GM10266 (cell line): ENCODE measurements at regions not wholly inside any gene's neighbourhood (a gene's known extent, or its start where the extent isn't known, plus 50 kb on each side); places are given as distances from the start of the nearest gene placed in this dataset.
"Not testable (repeated sequence)": the region's sequence is repeated elsewhere in the genome, so short reads cannot be mapped to it uniquely, and the experiment has no call there.

Experiments used
- DNase-seq: peaks from one replicate; pipeline ENCODE4 v3.0.0; 2012; ENCODE audit errors: extremely low spot score
- TF ChIP-seq, protein P1 (sequence below): IDR thresholded peaks from 2 replicates; pipeline ENCODE4 v1.5.1; 2012; ENCODE audit warnings: mild to moderate bottlenecking, low read depth; ENCODE audit not compliant: control insufficient read depth, insufficient read depth; ENCODE audit errors: missing control alignments

DNA sequence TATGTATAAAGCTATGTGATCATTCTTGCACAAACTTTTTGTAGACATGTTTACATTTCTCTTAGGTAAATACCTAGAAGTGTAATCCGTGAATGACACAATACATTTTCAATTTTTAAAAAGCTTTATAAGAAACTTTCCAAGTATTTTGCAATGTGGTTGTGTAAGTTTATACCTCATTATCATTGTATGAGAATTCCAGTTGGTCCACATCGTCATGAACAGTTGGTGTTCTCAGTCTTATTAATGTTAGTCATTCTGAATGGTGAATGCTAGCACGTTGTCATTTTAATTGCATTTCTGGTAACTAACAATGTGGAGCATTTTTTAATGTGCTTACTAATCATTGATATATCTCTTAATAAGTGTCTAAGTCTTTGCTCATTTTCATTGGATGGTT lies 116.5 kb upstream of the F13A1 start:
- DNase-seq: no peak
- TF ChIP-seq, protein P1, sequence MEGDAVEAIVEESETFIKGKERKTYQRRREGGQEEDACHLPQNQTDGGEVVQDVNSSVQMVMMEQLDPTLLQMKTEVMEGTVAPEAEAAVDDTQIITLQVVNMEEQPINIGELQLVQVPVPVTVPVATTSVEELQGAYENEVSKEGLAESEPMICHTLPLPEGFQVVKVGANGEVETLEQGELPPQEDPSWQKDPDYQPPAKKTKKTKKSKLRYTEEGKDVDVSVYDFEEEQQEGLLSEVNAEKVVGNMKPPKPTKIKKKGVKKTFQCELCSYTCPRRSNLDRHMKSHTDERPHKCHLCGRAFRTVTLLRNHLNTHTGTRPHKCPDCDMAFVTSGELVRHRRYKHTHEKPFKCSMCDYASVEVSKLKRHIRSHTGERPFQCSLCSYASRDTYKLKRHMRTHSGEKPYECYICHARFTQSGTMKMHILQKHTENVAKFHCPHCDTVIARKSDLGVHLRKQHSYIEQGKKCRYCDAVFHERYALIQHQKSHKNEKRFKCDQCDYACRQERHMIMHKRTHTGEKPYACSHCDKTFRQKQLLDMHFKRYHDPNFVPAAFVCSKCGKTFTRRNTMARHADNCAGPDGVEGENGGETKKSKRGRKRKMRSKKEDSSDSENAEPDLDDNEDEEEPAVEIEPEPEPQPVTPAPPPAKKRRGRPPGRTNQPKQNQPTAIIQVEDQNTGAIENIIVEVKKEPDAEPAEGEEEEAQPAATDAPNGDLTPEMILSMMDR: no peak

DNA sequence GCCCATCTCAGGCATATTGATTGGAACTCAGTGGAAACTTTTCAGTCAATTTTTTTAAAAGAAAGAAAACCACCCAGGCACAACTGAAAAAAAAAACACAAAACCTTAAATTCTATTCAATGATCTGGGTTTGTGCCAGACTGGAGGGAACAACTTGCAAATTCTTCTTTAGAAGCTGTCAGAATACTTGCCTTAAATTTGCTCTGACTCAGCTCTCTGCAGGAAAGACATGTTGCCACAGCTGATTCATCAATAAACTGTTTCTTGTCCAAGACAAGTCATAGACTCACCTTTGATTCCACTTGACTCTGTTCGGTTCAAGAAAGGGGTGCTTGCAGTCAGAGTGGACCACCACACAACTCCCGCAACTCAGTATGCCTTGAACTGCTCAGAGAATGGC lies 117.8 kb upstream of the F13A1 start:
- DNase-seq: no peak
- TF ChIP-seq, protein P1: no peak

DNA sequence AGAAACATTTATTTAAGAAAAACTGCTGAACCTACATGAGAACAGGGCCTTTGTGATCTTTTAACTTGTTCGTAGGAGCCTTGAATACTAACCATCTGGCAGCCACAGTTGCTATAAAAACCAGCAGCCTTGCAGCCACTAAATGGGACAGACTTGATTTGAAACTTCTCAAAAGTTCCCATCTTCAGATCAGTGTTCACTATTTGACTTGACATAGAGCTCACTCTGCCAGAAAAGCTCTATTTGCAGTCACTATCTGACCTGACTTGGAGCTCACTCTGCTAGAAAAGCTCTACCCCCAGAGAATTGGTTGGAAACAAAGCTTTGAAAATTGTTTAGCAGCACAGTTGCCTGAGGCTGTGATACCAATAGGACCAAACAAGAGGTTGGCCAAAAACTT lies 119.3 kb upstream of the F13A1 start:
- DNase-seq: no peak
- TF ChIP-seq, protein P1: no peak

DNA sequence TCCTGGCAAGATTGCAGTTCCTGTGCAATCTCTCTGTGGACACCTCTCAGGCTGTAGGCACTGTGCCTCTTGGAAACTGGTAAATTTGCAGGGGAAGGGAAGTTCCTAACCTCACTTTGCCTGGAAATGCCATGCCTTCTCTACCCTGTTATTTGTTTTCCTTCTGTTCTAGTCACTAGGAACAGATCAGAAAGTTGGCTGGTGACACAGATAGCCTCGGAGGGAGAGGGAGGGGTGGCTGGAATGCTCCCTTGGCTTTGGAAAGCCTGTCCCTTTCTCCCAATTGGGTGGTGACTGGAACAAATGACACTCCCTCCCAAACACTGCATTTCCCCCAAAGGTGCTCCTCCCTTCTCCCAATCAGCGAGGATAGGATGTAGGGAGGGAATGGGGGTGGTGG lies 131.5 kb upstream of the F13A1 start:
- DNase-seq: no peak
- TF ChIP-seq, protein P1: no peak

DNA sequence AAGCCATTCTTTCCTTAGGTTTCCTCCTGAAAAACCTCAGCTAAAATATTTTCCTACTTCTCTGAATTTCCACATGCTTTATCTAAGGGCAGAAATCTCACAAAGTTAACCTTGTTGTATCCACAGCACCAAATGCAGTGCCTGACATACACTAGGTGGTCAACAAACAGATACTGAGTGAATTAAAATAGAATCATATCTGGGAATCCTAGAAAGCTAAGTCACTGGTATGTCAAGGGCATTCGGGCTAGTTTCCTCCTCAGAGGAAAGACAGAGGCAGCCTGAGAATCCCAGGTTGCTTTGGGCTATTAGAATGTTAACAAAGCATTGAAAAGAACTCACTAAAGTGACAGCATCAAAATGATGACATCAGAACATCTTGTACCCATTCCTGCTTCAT lies 132.7 kb upstream of the F13A1 start:
- TF ChIP-seq, protein P1: no peak
- DNase-seq: no peak

DNA sequence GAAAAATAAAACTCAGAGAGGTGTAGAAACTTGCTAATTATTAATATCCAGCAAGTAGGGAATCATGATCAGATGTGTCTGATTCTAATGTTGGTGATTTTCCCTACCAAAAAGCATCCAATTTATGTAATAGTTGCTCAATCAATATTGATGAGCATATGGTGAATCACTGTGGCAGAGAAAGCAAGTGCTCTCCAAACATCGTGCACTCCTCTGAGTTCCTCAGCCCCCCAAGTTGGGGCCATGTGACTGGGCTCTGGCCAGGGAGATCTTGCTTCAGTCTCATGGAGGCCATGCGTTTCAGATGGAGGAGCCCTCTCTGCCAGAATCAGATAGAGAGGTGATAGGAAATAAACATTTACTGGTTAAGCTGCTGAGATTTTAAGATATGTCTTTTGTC lies 133.2 kb upstream of the LY86 start:
- TF ChIP-seq, protein P1: no peak
- no peak for DNase-seq

DNA sequence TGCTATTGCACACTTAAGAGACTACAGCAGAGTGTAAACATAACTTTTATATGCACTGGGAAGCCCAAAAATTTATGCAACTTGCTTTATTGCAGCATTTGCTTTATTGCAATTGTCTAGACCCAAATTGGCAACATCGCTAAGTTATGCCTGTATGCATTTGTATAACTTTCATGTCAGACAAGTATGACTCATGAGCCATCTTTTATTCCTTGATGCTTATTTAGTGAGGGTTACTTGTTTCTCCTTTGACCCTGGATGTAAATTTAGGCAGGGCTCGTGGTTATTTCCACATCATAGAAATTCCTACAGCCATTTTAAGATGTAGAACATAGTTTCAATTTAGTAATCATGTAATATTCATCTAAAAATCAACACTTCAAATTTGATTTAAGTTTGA lies 130.3 kb upstream of the LY86 start:
- DNase-seq: no peak
- TF ChIP-seq, protein P1: no peak

DNA sequence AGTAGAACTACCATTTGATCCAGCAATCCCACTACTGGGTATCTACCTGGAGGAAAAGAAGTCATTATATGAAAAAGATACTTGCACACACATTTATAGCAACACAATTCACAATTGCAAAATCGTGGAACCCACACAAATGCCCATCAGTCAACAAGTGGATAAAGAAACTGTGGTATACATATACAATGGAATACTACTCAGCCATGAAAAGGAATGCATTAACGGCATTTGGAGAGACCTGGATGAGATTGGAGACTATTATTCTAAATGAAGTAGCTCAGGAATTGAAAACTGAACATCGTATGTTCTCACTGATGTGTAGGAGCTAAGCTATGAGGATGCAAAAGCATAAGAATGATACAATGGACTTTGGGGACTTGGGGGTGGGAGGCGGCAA lies 128.6 kb upstream of the LY86 start:
- DNase-seq: not testable (repeated sequence)
